A673 (cell line): ENCODE measurements at regions not wholly inside any gene's neighbourhood (a gene's known extent, or its start where the extent isn't known, plus 50 kb on each side); places are given as distances from the start of the nearest gene placed in this dataset.

Source experiments
- BruUV-seq: library from RNA; stranded (reverse); fragments of 400-500 nt; replicated peaks from 2 replicates; lab custom pipeline; 2021; lab: Mats Ljungman, UMichigan
- CTCF ChIA-PET: fragments of 300-600 bp; sonication (Branson Sonifier 250); formaldehyde crosslinking; loops from one replicate; lab custom pipeline; 2022; ENCODE audit warnings: antibody characterized with exemption; lab: Charles Lee
- POLR2A ChIA-PET: fragments of 300-600 bp; sonication (Branson Sonifier 250); formaldehyde crosslinking; loops from one replicate; lab custom pipeline; 2022; ENCODE audit warnings: antibody characterized with exemption; ENCODE audit not compliant: low non-redundant PET; lab: Charles Lee
- DNase-seq: peaks from one replicate; pipeline ENCODE4 v3.0.0-alpha.2; 2015; ENCODE audit warnings: low spot score
- H3K27ac ChIP-seq: fragments of 200-600 bp; sonication (generic); 2 replicates; pipeline ENCODE4 v1.5.1; 2016; ENCODE audit warnings: mixed run types, low read depth, mild to moderate bottlenecking, mixed read lengths, antibody characterized with exemption, low read length; ENCODE audit not compliant: poor library complexity, severe bottlenecking
- H3K27me3 ChIP-seq: fragments of 200-600 bp; sonication (generic); replicated peaks from 2 replicates; pipeline ENCODE4 v1.6.1; 2017; ENCODE audit warnings: mixed run types, low read depth, mild to moderate bottlenecking, mixed read lengths, antibody characterized with exemption, low read length; ENCODE audit not compliant: insufficient read depth, poor library complexity
- H3K36me3 ChIP-seq: fragments of 200-600 bp; sonication (generic); 2 replicates; pipeline ENCODE4 v1.6.1; 2016; ENCODE audit warnings: mixed run types, mild to moderate bottlenecking, mixed read lengths, antibody characterized with exemption, low read length; ENCODE audit not compliant: insufficient read depth, poor library complexity, severe bottlenecking
- H3K4me1 ChIP-seq: fragments of 200-600 bp; sonication (generic); 2 replicates; pipeline ENCODE4 v1.6.1; 2017; ENCODE audit warnings: mixed run types, mild to moderate bottlenecking, mixed read lengths, antibody characterized with exemption, low read length; ENCODE audit not compliant: insufficient read depth, poor library complexity, severe bottlenecking
- H3K4me3 ChIP-seq: fragments of 200-600 bp; sonication (generic); 2 replicates; pipeline ENCODE4 v1.5.1; 2016; ENCODE audit warnings: low read depth, mixed run types, mild to moderate bottlenecking, mixed read lengths, low read length; ENCODE audit not compliant: poor library complexity, severe bottlenecking
- H3K9me3 ChIP-seq: fragments of 200-600 bp; sonication (generic); 2 replicates; pipeline ENCODE4 v1.6.1; 2016; ENCODE audit warnings: mixed run types, low read depth, mild to moderate bottlenecking, mixed read lengths, antibody characterized with exemption, low read length; ENCODE audit not compliant: poor library complexity, severe bottlenecking
- CTCF ChIP-seq: fragments of 300-800, 200-600 bp; sonication (generic); conservative IDR thresholded peaks from 2 replicates; pipeline ENCODE4 v1.5.1; 2017; ENCODE audit warnings: low read depth, mild to moderate bottlenecking, antibody characterized with exemption, low read length, moderate library complexity, mixed read lengths
- EZH2 ChIP-seq: fragments of 200-600 bp; sonication (generic); IDR thresholded peaks from 2 replicates; pipeline ENCODE4 v1.6.1; 2017; ENCODE audit warnings: borderline replicate concordance, low read depth, mild to moderate bottlenecking, mixed read lengths, antibody characterized with exemption, low read length; ENCODE audit not compliant: poor library complexity, severe bottlenecking
- intact Hi-C: fragments of 100-400 bp; cut with micrococcal nuclease; formaldehyde crosslinking; loops from one replicate; pipeline ENCODE4 v1.10.0; 2022; ENCODE audit not compliant: unreplicated experiment

DNA sequence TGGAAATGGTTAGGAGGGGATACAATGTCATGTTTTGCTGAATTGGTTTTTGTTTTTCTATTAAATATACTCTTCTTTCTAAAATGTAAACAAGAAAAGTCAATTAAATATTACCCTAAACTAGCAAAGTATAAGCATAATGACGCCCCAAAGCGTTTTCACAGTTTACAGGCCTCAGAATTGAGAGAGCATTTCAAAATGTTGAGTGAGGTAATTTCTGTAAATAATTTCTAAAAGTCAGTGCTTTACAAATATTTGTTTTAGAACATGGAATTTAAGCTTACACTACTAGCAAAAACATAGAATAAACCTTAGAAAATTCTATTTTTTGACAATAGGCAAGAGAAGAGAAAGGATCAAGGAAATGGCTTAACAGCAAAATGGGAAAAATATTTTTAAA lies 958.4 kb upstream of the USP15 start:
- Histone ChIP-seq H3K9me3 (no peaks in the 10 kb centered on the region), H3K36me3 (no peaks in the 10 kb centered on the region), H3K27me3 (no peaks in the 10 kb centered on the region), H3K27ac (no peak overlapping the region), H3K4me1 (no peaks in the 10 kb centered on the region), H3K4me3 (no peak overlapping the region)
- CTCF ChIA-PET = no interaction called here
- TF ChIP-seq CTCF (no peak), EZH2 (no peak)
- no TSS peak for BruUV-seq
- no peak for DNase-seq
- intact Hi-C loops = no loop called here
- POLR2A ChIA-PET = no interaction called here

- DNase-seq = no peak
- H3K4me1 ChIP-seq = no peaks in the 10 kb centered on the region
- ChIA-PET CTCF (no interaction called here), POLR2A (no interaction called here)
- no TSS peak for BruUV-seq
- H3K36me3 ChIP-seq = no peaks in the 10 kb centered on the region
- H3K4me3 ChIP-seq = no peak overlapping the region
- intact Hi-C loops = no loop called here
- no peak overlapping the region for H3K27ac ChIP-seq
- H3K27me3 ChIP-seq = no peaks in the 10 kb centered on the region
- no peaks in the 10 kb centered on the region for H3K9me3 ChIP-seq
- TF ChIP-seq CTCF (no peak), EZH2 (no peak)
Observed at GRCh38 chr12:61302282-61302681, 957.9 kb upstream of the USP15 start.

DNA sequence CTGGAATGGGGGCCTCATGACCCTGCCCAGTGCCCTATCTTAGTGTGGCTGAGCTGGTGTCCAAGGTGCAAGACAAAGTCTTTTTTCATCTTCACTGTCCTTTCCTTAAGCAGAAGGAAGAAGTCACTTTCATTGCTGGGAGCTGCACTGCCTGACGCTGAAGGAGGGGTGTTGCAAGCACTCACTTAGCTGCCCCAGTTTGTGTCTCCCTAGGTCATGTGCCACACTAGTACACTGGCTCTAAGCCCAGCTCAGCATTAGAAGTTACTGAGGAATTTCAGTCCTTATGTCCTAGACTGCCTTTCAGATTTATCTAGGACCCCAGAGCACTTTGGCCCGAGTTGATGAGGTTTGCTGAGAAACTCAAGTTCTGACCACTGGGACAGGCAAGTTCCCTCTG lies 952.0 kb upstream of the USP15 start:
- H3K36me3 ChIP-seq = no peaks in the 10 kb centered on the region
- intact Hi-C loops = no loop called here
- CTCF ChIA-PET = no interaction called here
- POLR2A ChIA-PET = no interaction called here
- no peak overlapping the region for H3K4me3 ChIP-seq
- no peak overlapping the region for H3K27ac ChIP-seq
- BruUV-seq = no TSS peak
- H3K9me3 ChIP-seq = no peaks in the 10 kb centered on the region
- no peaks in the 10 kb centered on the region for H3K27me3 ChIP-seq
- TF ChIP-seq EZH2 (no peak), CTCF (no peak)
- no peak for DNase-seq
- no peaks in the 10 kb centered on the region for H3K4me1 ChIP-seq
